HG03469 (cell line): ENCODE measurements at regions not wholly inside any gene's neighbourhood (a gene's known extent, or its start where the extent isn't known, plus 50 kb on each side); places are given as distances from the start of the nearest gene placed in this dataset.

Experiments
- ATAC-seq: cut with Tn5 transposase; IDR thresholded peaks from one replicate; pipeline ENCODE4 v1.9.1; 2021; ENCODE audit warnings: mild to moderate bottlenecking, moderate library complexity, moderate number of reproducible peaks; ENCODE audit not compliant: unreplicated experiment

GRCh38 chr5:8601831-8602354, 732.9 kb downstream of the MTRR start:
- no peak for ATAC-seq

- no peak for ATAC-seq
Measured at GRCh38 chr5:8606231-8606630, 737.3 kb downstream of the MTRR start.

- ATAC-seq: no peak
Measured at GRCh38 chr5:8611067-8611466, 742.1 kb downstream of the MTRR start.

- ATAC-seq: no peak
Measured at GRCh38 chr5:8613078-8613685, 744.2 kb downstream of the MTRR start.

- ATAC-seq: no peak
Measured at GRCh38 chr5:8615142-8615858, 746.4 kb downstream of the MTRR start.

GRCh38 chr5:8628521-8628920, 759.6 kb downstream of the MTRR start:
- ATAC-seq: no peak

- ATAC-seq: no peak
Measured at GRCh38 chr5:8633259-8633658, 764.3 kb downstream of the MTRR start.

- ATAC-seq: no peak
Measured at GRCh38 chr5:8633696-8634095, 764.7 kb downstream of the MTRR start.

- ATAC-seq: no peak
Measured at GRCh38 chr5:8634219-8634618, 765.3 kb downstream of the MTRR start.

GRCh38 chr5:8641786-8642505, 773.0 kb downstream of the MTRR start:
- no peak for ATAC-seq

GRCh38 chr5:8644377-8644776, 775.4 kb downstream of the MTRR start:
- no peak for ATAC-seq

- ATAC-seq: no peak
Measured at GRCh38 chr5:8647111-8647510, 778.2 kb downstream of the MTRR start.

GRCh38 chr5:8650186-8650585, 781.2 kb downstream of the MTRR start:
- ATAC-seq: no peak

- no peak for ATAC-seq
Measured at GRCh38 chr5:8660133-8660893, 791.4 kb downstream of the MTRR start.

GRCh38 chr5:8663374-8663773, 794.4 kb downstream of the MTRR start:
- ATAC-seq: no peak

- ATAC-seq: no peak
Measured at GRCh38 chr5:8675182-8675581, 806.2 kb downstream of the MTRR start.

GRCh38 chr5:8676695-8677094, 807.7 kb downstream of the MTRR start:
- no peak for ATAC-seq

- no peak for ATAC-seq
Measured at GRCh38 chr5:8682381-8682780, 813.4 kb downstream of the MTRR start.

GRCh38 chr5:8683496-8683895, 814.5 kb downstream of the MTRR start:
- no peak for ATAC-seq

- no peak for ATAC-seq
Measured at GRCh38 chr5:8685704-8686103, 816.8 kb downstream of the MTRR start.

- no peak for ATAC-seq
Measured at GRCh38 chr5:8686707-8687106, 817.8 kb downstream of the MTRR start.
